ENCODE measurements at regions not wholly inside any gene's neighbourhood (a gene's known extent, or its start where the extent isn't known, plus 50 kb on each side); places are given as distances from the start of the nearest gene placed in this dataset.

- TF ChIP-seq POLR2AphosphoS5 (IDR thresholded peaks at IDR 0.05; ENCODE audit: borderline replicate concordance, low read depth, low read length) (no peak), EZH2 (IDR thresholded peaks at IDR 0.05) (no peak), FOXP2 (optimal IDR thresholded peaks at IDR 0.05; ENCODE audit: control extremely low read depth, extremely low read length, insufficient read depth) (no peak)
Observed at GRCh38 chr2:107202962-107203591, 317.1 kb upstream of the ST6GAL2 start.
